GM10266 (cell line): ENCODE measurements at regions not wholly inside any gene's neighbourhood (a gene's known extent, or its start where the extent isn't known, plus 50 kb on each side); places are given as distances from the start of the nearest gene placed in this dataset.

Experiments
- DNase-seq: peaks from one replicate; pipeline ENCODE4 v3.0.0; 2012; ENCODE audit errors: extremely low spot score
- CTCF ChIP-seq: IDR thresholded peaks from 2 replicates; pipeline ENCODE4 v1.5.1; 2012; ENCODE audit warnings: mild to moderate bottlenecking, low read depth; ENCODE audit not compliant: control insufficient read depth, insufficient read depth; ENCODE audit errors: missing control alignments

GRCh38 chr15:93221759-93222158 is 132.7 kb upstream of the RGMA start:
- no peak for TF ChIP-seq CTCF
- no peak for DNase-seq

GRCh38 chr15:93219859-93220420 is 130.9 kb upstream of the RGMA start:
- no peak for DNase-seq
- no peak for TF ChIP-seq CTCF

GRCh38 chr15:93217343-93217742 is 128.3 kb upstream of the RGMA start:
- DNase-seq, result no peak
- no peak for TF ChIP-seq CTCF

- no peak for TF ChIP-seq CTCF
- no peak for DNase-seq
Measured at GRCh38 chr15:93214106-93214505, 125.1 kb upstream of the RGMA start.

- TF ChIP-seq CTCF, result no peak
- no peak for DNase-seq
Measured at GRCh38 chr15:93213281-93213680, 124.3 kb upstream of the RGMA start.

- TF ChIP-seq CTCF, result no peak
- no peak for DNase-seq
Measured at GRCh38 chr15:93212578-93212977, 123.6 kb upstream of the RGMA start.

GRCh38 chr15:93210995-93211394 is 122.0 kb upstream of the RGMA start:
- no peak for DNase-seq
- no peak for TF ChIP-seq CTCF
